HG03108 (cell line): ENCODE measurements at regions not wholly inside any gene's neighbourhood (a gene's known extent, or its start where the extent isn't known, plus 50 kb on each side); places are given as distances from the start of the nearest gene placed in this dataset.

Source experiments
- ATAC-seq: cut with Tn5 transposase; IDR thresholded peaks from one replicate; pipeline ENCODE4 v1.9.1; 2021; ENCODE audit warnings: moderate library complexity; ENCODE audit not compliant: unreplicated experiment

DNA sequence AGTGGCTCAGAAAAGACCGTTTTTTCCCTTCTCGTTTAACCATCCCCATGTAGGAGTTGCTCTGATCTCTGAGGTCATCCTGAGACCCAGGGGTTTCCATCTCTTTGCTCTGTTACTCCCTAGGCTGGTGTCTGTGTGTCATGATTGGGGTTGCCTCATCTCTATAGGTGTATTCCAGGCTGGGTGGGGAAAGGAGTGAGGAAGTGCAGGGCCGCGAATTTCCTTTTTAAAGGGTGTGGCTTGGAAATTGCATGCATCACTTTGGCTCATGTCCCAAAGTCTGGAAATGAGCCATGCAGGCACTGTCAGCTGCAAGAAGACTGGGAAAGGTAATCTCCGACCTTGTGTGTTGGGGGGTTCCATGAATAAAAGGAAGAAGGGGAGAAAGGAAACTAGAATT lies 201.9 kb downstream of the AACS start:
- ATAC-seq, result no peak

DNA sequence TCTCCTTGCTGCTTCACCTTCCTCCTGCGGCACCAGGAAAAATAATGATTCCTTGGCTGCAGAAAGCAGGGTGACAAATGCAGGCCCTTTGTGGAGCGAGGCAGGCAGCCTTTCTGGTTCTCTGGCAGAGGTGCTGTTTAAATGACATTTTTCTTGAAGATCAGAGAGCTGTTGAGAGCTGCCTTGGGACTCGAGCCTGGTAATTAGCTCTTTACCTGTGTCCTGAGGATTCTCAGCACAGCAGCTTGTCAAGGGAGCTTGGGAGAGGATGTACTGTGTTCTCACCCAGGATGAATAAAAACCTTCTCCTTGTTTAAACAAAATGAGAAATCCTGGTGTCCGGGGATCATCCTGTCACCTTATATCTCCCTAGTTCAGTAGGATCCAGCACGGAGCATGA lies 204.0 kb downstream of the AACS start:
- ATAC-seq, result no peak

DNA sequence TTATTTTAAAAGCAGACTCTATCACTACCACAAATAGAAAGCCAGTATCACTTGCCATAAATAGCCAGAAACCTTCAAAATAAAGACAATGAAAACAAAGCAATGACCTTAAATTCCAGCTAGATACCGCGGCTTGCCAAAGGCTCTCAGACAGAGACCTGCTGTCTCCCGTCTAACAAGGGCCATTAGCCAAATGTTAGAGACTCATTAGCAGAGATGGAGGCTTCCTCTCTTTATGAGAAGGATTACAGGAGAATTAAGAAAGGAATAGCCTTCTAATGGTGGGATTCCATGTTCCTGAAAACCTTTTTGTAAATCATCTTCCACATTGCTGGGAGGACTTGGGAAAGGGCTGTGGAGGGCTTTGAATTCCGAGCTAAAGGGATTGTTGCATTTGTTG lies 206.7 kb downstream of the AACS start:
- no peak for ATAC-seq

DNA sequence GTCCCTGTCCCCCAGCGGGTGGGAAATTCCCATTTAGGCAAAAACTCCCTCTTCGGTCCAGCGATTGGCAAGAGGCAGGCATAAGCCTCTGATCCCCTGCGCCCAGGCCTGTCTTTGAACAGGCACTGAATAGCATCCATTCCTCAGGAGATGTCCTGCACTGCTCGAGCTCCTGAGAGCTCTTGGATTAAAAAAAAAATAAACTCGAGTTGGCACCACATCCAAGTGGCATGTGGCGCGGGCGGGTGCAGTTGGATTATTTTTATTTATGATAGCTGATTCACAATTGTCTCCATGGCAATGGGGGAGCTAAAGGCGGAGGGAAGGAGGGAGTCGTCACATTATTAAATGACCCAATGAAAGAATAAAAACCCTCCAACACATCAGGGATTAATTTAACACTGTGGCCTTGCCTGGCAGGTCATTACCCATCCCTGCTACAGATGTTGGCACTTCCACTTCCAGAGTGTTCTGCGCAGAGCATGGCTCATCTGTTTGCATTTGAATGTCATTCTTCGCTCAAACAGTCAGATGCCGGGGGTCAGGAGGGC lies 207.2 kb downstream of the AACS start:
- no peak for ATAC-seq

DNA sequence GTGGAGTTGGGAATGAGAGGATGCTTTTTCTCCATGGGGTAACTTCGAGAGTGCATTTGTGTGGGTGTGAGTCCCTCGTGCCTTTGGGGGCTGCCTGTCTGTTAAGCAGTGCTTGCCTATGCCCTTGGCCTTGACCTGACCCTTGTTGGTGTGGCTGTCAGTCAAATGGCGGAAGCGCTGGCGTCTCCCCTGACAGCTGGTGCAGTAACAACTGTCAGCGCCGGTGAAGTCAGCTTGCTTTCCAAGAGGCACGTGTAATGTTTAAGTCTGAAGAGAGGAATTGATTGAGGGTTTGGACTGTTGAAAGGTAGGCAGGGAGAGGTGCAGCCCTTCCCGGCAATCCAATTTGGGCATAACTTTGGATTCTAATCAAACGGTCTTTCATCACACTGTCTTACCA lies 211.3 kb downstream of the AACS start:
- no peak for ATAC-seq

DNA sequence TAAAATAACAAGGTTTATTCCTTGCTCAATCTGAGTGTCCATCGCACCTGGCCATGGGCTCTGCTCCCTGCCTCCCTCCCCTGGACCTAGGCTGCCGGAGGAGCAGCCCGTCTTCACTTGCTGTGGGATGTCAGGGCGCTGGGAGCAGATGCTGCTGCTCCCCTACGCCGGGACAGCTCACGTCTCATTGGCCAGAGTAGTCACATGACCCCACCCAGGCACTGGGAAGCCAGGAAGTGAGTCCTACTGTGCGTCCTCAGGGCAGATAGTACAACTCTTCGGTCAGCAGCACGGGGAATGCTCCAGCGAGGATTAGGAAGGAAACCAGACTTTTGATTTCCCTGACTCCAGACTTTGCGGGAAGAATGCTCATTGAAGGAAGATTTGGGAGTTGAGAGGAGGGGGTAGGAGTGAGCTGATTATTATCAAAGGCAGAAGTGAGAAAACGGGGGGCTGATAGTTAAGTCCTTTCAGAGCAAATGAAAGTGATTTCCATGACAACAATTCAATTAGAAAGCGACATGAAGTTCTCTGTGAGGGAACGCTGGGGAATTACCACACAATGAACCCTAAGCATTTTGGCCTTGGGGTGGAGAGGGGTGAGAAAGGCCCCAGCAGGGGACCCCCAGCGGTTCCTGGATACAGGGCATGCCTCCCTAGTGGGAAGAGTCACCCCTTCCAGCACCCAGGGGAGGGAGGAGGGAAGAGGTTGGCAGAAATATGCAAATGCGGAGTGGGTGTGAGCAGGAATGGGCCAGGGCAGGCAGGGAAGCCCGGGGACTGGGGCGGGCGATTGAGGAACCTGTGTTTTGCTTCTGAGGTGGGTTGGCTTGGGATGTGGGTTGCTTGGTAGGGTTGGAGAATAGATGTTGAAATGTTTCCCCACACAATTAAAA lies 215.5 kb downstream of the AACS start:
- no peak for ATAC-seq

DNA sequence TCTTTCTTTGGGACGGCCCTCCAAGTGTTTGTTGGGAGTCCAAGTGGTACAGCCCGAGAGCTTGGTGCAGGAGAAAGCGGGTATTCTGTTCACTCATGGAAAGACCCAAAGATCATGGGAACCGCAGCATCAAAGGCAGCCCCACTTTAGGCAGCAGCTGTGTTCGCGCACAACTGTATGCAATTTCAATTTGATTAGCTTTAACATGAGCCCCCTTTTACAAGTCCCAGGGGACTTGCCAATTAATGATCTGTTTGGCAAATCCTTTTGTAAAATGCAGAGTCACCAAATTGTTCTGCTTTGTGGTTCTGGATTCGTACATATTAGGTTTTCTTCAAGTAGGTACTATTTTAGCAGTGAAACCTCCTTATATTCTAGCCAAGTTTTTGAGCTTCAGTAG lies 217.7 kb downstream of the AACS start:
- ATAC-seq, result no peak

DNA sequence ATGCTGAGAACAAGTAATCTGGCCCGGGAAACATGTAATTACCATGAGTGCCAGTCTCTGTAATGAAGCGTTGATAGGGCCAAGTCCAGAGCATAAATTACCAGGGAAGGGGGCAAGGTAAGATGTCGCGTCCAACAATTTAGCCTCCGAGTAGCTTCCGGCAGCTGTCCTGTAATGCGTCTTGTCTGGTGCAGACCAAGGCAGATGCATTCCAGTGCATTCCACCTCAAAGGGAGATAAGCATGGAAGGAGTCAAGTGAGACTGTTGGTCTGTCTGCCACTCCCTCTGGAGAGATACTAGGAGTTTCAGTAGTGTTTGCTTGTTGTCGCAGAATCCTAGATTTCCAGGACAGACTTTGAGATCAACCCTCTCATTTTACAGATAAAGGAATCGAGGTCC lies 218.3 kb downstream of the AACS start:
- ATAC-seq, result no peak

DNA sequence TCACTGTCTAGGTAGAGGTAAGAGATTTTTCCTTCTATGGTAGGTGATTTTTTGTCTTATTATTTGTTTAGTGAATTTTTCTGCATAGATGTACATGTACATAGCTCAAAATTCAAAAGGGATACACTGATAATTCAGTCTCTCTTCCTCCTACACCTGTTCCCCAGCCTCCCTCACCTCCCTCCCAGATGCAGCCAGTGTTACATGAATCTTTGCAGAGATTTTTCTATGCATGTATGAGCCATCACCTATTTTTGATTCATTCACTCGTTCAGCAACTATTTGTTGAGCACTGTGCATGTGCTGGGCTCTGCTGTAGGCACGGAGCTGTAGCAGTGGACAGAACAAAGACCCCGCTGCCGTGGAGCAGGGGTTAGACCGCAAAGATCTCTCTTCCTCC lies 218.9 kb downstream of the AACS start:
- no peak for ATAC-seq

DNA sequence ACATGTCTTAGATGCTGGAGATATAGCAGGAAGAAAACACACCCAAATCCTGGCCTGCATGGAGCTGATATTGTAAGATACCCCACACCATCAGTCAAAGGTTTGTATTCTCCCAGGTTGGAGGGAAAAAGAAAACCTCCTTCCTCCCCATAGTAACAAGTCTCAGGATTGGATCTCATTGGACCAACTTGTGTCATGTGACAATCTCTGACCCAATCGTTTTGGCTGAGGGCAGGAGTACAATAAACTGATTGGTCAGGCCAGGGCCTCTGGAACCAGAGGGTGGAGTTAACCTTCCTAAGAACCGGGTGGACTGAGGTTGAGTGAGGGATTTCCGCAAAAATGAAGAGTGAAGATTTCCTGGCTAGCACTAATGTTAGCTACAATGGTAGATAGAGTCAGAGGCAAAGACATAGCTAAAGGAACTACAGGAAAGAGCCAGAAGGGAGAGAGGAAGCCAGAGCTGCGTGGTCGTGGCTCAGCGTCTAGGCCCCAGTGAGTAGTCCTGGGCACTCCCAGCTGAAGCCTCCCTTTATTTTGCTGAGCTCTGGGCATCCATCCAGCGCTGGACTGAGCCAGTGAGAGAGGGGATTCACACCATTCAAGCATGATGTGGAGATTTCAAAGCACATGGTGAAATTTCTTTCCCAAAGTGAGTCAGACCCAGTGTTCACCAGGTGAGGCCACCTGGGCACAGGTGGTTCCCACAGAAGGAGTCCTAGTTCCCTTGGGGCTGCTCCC lies 219.9 kb downstream of the AACS start:
- no peak for ATAC-seq

DNA sequence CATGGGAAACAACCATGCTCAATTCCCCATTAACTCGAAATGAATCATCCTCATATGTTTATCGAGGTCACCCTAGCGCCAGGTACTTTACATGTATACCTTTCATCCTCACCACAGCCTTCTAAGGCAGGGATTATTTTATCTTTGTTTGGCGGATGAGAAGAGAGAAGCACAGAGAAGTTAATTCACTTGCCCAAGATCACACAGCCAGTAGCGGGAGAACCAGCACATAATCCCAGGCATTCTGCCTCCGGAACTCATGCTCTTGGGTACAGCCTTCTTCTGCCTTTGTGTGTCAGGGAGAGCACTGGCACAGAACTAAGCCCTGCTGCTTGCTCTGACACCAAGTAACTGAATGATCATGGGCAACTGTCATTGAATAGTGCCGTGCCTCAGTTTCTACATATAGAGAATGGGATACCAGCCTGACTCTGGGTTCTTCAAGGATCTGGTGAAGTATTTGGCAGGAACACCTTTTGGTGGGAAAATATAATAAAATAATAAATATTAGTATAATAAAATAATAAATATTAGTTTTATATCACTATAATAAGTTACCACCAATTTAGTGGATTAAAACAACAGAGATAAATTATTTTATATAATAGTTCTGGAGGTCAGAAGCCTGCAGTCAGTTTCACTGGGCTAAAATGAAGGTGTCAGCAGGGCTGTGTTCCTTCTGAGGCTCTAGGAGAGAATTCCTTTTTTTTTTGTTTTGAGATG lies 220.9 kb downstream of the AACS start:
- no peak for ATAC-seq

DNA sequence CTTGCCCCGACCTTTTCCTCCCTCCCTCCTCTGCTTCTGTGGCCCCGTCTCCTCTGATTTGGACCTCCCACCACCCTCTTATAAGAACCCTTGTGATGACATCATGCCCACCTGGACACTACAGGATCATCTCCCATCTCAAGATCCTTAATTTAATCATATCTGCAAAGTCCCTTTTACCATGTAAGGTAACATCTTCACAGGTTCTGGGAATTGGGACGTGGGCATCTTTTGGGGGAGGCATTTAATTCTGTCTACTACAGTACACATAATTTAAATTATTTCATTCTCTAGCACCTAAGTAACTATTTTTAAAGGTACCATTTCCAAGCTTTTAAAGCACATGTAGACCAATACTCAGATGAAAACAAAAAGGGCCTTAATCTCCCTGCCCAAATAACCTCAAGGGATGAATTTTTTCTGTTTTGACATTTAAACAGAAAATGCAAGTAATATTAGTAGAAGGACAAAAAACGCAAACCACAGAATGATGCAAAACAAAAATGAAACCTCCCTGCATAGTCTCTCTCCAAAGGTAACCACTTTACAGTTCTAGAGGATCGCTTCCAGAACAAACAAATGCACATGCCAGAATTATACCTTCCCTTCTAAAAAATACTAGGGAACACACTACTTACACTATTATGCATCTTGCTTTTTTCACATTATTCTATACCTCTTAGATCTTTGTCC lies 222.1 kb downstream of the AACS start:
- ATAC-seq, result no peak

DNA sequence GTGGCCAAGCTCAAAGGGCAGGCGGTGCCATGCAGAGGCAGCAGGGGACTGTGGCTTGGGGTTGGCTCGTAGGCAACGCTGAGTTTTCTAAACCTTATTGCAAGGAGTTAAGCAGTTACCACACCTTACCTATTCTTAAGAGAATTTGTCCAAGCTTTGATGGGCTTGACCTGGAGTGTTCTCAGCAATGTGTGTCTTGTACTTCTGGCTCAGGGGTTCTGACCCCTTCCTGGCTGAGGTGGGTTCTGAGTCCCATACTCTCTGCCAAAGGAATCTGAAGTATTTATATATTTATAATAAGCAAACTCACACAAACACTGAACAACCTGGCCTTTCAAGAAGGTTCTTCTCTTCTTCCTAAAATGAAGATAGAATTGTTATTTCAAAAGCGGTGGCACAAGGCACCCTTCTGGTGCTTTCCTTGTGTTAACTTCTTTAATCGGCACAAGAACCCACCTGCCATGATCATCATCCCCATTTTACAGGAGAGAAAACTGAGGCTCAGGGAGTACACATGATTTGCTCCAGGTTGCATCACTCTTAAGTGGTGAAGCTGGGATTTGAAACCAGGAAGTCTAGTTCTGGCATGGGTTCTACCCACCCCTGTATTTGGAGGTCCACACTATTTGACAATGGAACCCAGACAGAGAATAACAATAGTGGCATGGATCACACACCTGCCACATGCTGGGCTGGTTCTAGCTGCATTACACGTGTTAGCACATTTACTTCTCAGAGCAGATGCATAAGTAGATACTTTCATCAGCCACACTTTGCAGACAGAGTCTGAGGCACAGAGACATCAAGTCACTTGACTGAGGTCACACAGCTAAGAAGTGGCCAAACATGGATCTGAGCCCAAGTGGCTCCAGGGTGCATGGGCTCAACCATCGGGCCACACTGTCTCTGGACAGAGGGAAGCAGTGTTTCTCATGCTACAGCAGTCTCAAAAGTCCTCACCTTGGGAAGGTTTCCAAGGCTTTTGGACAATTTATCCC lies 224.0 kb downstream of the AACS start:
- ATAC-seq, result no peak

DNA sequence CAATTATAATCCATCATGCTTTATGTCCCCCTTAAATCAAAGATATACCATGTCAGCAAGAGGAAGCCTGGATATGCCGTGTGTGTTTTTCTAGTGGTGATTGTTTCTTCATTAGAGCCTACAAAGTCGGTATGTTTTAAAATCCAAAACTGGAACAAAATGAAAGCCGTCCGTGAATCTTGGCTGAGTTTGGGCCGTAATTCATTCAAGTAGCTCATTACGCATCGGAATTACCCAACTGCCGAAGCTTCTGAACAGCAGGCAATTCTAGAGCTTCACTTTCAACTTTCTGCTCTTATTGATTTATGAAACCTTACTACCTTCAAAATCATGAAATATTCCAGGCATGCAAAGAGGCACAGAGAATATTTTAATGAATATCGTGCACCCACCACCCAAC lies 224.7 kb downstream of the AACS start:
- ATAC-seq, result no peak

DNA sequence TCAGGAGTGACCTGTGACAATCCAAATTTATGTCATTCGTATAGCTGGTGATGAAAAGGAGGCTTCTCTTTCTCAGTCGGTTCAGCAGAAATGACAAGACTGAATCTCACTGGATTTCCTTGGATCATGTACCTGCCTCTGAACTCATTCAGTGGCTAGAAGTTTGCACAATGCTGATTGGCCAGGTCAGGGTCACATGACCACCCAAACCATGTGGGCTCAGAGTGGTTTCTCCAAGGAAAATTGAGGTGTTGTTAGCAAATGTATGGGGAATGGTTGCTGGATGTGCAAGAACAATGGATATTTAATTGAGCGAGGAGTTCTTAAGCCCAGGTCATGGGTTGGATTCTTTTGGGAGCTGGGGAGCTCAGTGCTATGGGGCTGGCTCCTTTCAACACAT lies 227.5 kb downstream of the AACS start:
- no peak for ATAC-seq

DNA sequence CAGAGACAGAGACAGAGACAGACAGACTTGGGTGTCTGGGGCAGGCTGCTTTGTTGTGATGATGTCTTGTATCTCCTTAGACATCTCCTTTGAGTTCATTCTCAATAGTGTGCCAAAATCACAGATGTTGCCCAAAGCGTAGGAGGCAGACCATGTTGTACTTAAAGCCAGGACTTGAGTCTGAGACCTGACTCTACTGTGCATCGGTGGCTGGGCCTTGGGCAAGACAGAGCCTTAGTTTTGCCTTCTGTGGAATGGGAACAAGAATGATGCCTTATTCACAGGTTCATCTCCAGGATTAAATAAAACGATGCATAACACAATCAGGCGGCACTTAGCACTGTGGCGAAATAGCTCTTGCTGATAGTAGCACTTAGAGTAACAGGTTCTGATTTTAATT lies 230.3 kb downstream of the AACS start:
- no peak for ATAC-seq

DNA sequence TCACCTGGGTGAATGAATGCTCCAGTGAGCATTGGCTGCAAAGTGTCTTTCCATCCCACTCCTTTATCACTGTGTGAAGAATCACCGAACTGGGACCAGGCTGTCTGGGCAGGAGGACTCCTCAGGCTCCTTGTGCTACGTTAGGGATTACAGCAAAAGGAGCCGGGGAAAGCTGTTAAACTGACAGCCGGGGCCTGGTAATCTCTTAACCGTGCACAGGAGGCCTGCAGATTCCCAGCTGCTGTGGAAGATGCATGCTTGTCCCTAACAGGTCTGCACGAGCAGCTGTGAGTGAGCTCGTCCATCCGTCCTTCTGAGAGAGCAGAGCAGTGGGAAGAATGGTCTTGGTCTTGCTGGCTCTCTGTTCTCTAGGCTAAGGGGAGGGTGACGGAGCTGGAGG lies 231.5 kb downstream of the AACS start:
- no peak for ATAC-seq

DNA sequence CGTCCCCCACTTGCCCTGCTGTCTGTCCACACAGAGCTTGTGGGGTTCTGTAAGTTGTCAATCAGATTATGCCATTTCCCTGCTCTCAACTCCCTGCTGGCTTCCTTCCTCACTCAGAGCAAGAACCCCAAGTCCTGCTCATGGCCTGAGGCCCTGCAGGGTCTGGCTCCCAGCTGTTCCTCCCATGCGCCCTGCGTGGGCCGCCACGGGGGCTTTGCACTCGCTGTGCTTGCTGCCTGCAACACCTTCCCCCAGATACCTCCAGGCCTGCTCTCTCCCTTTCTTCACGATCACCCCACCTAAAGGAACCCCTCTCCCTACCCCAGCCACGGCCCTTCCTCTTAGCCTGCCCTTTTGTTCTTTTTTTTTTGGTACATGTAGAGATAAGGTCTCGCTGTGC lies 234.6 kb downstream of the AACS start:
- no peak for ATAC-seq

DNA sequence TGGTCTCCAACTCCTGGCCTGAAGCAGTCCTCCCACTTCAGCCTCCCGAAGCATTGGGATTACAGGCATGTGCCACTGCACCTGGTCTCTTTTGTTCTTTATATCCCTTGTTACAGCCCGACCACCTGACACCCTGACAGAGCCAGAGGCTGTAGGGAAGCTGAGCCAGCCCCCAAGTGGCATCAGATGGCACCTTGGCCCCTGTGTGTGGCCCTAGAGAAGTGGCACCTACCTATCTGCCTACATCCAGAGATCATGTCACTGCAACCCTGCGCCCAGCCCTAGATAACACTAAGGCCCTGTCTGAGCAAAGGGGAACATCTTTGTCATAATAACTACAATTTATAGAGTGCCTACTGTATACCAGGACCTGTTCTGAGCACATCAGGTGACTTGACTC lies 235.0 kb downstream of the AACS start:
- no peak for ATAC-seq

DNA sequence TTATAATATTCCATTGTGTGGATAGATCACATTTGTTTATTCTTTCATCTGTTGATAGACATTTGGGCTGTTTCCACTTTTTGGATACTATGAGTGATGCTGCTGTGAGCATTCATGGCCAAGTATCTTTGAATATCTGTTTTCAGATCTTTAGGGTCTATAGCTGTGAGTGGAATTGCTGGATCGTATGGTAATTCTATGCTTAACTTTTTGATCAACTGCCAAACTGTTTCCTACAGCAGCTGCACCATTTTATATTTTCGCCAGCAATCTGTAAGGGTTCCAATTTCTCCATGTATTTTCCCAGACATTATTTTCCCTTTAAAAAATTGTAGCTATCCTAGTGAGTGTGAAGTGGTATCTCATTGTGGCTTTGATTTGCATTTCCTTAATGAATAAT lies 238.1 kb downstream of the AACS start:
- ATAC-seq, result no peak
